SK-N-SH (cell line): ENCODE measurements at regions not wholly inside any gene's neighbourhood (a gene's known extent, or its start where the extent isn't known, plus 50 kb on each side); places are given as distances from the start of the nearest gene placed in this dataset.

ENCODE experiments used
- CTCF ChIA-PET: fragments of 300-600, 350-600 bp; formaldehyde crosslinking; extraction: SDS; loops from one replicate; lab custom pipeline; 2021; lab: Yijun Ruan, JAX
- POLR2A ChIA-PET: fragments of 350-600 bp; sonication (Branson Sonifier 250); formaldehyde crosslinking; extraction: SDS; loops from one replicate; lab custom pipeline; 2020; ENCODE audit warnings: antibody characterized with exemption, inconsistent platforms; lab: Yijun Ruan, JAX
- DNase-seq: peaks from one replicate; pipeline ENCODE4 v3.0.0; 2012
- H2AFZ ChIP-seq: fragments of 200-600 bp; sonication (generic); 2 replicates; pipeline ENCODE4 v1.8.1; 2016; ENCODE audit warnings: antibody characterized with exemption, mild to moderate bottlenecking, low read depth
- H3F3A ChIP-seq: fragments of 200-600 bp; sonication (generic); replicated peaks from 2 replicates; pipeline ENCODE3; 2016; ENCODE audit warnings: antibody characterized with exemption, mild to moderate bottlenecking; ENCODE audit not compliant: insufficient read depth
- H3K27ac ChIP-seq, 2 experiments: fragments of 200-500 bp in 1 of 2; fragments of 200-600 bp in 1 of 2; sonication (Bioruptor generic) in 1 of 2; sonication (generic), shearing (Covaris generic) in 1 of 2; 2 replicates each; pipeline versions ENCODE4 v1.5.1 to v1.6.1; 2014 to 2016; ENCODE audit warnings: low read depth in 2 of 2, inconsistent platforms in 1 of 2, low read length in 1 of 2, mild to moderate bottlenecking in 1 of 2, mixed read lengths in 1 of 2
- H3K27me3 ChIP-seq: fragments of 200-600 bp; sonication (generic), shearing (Covaris generic); 2 replicates; pipeline ENCODE4 v1.6.1; 2016; ENCODE audit warnings: mixed run types; ENCODE audit not compliant: insufficient read depth
- H3K36me3 ChIP-seq, 2 experiments: fragments of 200-500 bp in 1 of 2; fragments of 200-600 bp in 1 of 2; sonication (Bioruptor generic) in 1 of 2; sonication (generic) in 1 of 2; replicated peaks in 1 of 2; 2 replicates each; pipeline versions ENCODE3 to v1.5.1; 2014 to 2016; ENCODE audit warnings: low read length in 1 of 2, mild to moderate bottlenecking in 1 of 2; ENCODE audit not compliant: insufficient read depth in 2 of 2, control insufficient read depth in 1 of 2
- H3K4me1 ChIP-seq, 2 experiments: fragments of 200-500 bp in 1 of 2; fragments of 200-600 bp in 1 of 2; sonication (Bioruptor generic) in 1 of 2; sonication (generic), shearing (Covaris generic) in 1 of 2; 2 replicates each; pipeline versions ENCODE4 v1.5.1 to v1.6.1; 2014 to 2016; ENCODE audit warnings: low read depth in 1 of 2, low read length in 1 of 2, mixed run types in 1 of 2; ENCODE audit not compliant: insufficient read depth in 2 of 2, control insufficient read depth in 1 of 2
- H3K4me2 ChIP-seq: fragments of 200-600 bp; sonication (generic), shearing (Covaris generic); 2 replicates; pipeline ENCODE4 v1.6.1; 2017; ENCODE audit warnings: mixed run types
- H3K4me3 ChIP-seq, 2 experiments: fragments of 200-500 bp in 1 of 2; fragments of 200-600 bp in 1 of 2; sonication (Bioruptor generic) in 1 of 2; sonication (generic), shearing (Covaris generic) in 1 of 2; 2 replicates each; pipeline versions ENCODE4 v1.5.1 to v1.8.1; 2014 to 2016; ENCODE audit warnings: low read depth in 2 of 2, inconsistent platforms in 1 of 2, low read length in 1 of 2, mild to moderate bottlenecking in 1 of 2, mixed read lengths in 1 of 2, moderate library complexity in 1 of 2
- H3K79me2 ChIP-seq: fragments of 200-600 bp; sonication (generic); 2 replicates; pipeline ENCODE4 v1.8.1; 2017; ENCODE audit warnings: mild to moderate bottlenecking; ENCODE audit not compliant: insufficient read depth
- H3K9ac ChIP-seq: fragments of 200-600 bp; sonication (generic); 2 replicates; pipeline ENCODE4 v1.6.1; 2017; ENCODE audit warnings: mixed run types
- H3K9me2 ChIP-seq: fragments of 200-600 bp; sonication (generic); 2 replicates; pipeline ENCODE4 v1.6.1; 2017; ENCODE audit warnings: mixed run types
- H3K9me3 ChIP-seq: fragments of 200-600 bp; sonication (generic); 2 replicates; pipeline ENCODE4 v1.6.1; 2017; ENCODE audit warnings: mixed run types, mild to moderate bottlenecking, moderate library complexity
- H4K20me1 ChIP-seq: fragments of 200-600 bp; sonication (generic); 2 replicates; pipeline ENCODE4 v1.6.1; 2017; ENCODE audit warnings: mild to moderate bottlenecking, mixed run types; ENCODE audit not compliant: insufficient read depth
- CHD2 ChIP-seq: fragments of 150-350 bp; IDR thresholded peaks from 2 replicates; pipeline ENCODE4 v1.6.1; 2018; ENCODE audit warnings: low read length; ENCODE audit not compliant: partially characterized antibody
- CTCF ChIP-seq: fragments of 200-600 bp; sonication (generic); IDR thresholded peaks from 2 replicates; pipeline ENCODE4 v1.6.1; 2017; ENCODE audit warnings: antibody characterized with exemption, mild to moderate bottlenecking, moderate library complexity
- ELF1 ChIP-seq: IDR thresholded peaks from 2 replicates; pipeline ENCODE4 v1.4.0; 2012
- EP300 ChIP-seq, 2 experiments: IDR thresholded peaks; 2 replicates each; pipeline versions ENCODE4 v1.4.0 to v1.6.1; 2012; ENCODE audit warnings: borderline replicate concordance in 1 of 2, low read depth in 1 of 2, low read length in 1 of 2
- FOSL2 ChIP-seq: IDR thresholded peaks from 2 replicates; pipeline ENCODE4 v1.4.0; 2012; ENCODE audit warnings: low read depth, mild to moderate bottlenecking, moderate library complexity, borderline replicate concordance
- FOXJ3 ChIP-seq: sonication (generic); formaldehyde crosslinking; IDR thresholded peaks from 2 replicates; pipeline ENCODE4 v1.5.1; 2020; ENCODE audit warnings: mild to moderate bottlenecking, missing genetic modification reagents
- GATA2 ChIP-seq: sonication (generic); formaldehyde crosslinking; IDR thresholded peaks from 2 replicates; pipeline ENCODE4 v1.5.0; 2020; ENCODE audit warnings: mild to moderate bottlenecking, missing genetic modification reagents
- JUND ChIP-seq: IDR thresholded peaks from 2 replicates; pipeline ENCODE4 v1.4.0; 2012
- MXI1 ChIP-seq: IDR thresholded peaks from 2 replicates; pipeline ENCODE4 v1.6.1; 2012; ENCODE audit warnings: mild to moderate bottlenecking, low read depth, low read length, improper control_type of control experiment
- NRF1 ChIP-seq: IDR thresholded peaks from 2 replicates; pipeline ENCODE4 v1.6.1; 2012; ENCODE audit warnings: low read depth, mild to moderate bottlenecking, low read length
- RCOR1 ChIP-seq: fragments of 150-350 bp; IDR thresholded peaks from 2 replicates; pipeline ENCODE4 v1.6.1; 2017; ENCODE audit warnings: antibody characterized with exemption, low read length
- REST ChIP-seq: IDR thresholded peaks from 2 replicates; pipeline ENCODE4 v1.6.1; 2012; ENCODE audit warnings: mild to moderate bottlenecking, low read depth, low read length, moderate library complexity
- RFX5 ChIP-seq: IDR thresholded peaks from 2 replicates; pipeline ENCODE4 v1.6.1; 2012; ENCODE audit warnings: mild to moderate bottlenecking, improper control_type of control experiment, low read length
- RXRA ChIP-seq: IDR thresholded peaks from 2 replicates; pipeline ENCODE4 v1.4.0; 2012; ENCODE audit warnings: low read depth, mild to moderate bottlenecking, borderline replicate concordance
- SIN3A ChIP-seq: IDR thresholded peaks from 2 replicates; pipeline ENCODE4 v1.6.1; 2012; ENCODE audit warnings: low read depth, mild to moderate bottlenecking, low read length, moderate library complexity, borderline replicate concordance
- SMC3 ChIP-seq: IDR thresholded peaks from 2 replicates; pipeline ENCODE4 v1.6.1; 2012; ENCODE audit warnings: low read depth, low read length, improper control_type of control experiment
- TCF12 ChIP-seq: IDR thresholded peaks from 2 replicates; pipeline ENCODE4 v1.4.0; 2012
- USF2 ChIP-seq: fragments of 150-350 bp; IDR thresholded peaks from 2 replicates; pipeline ENCODE4 v1.6.1; 2017; ENCODE audit warnings: antibody characterized with exemption, low read length, low read depth, borderline replicate concordance
- YY1 ChIP-seq: IDR thresholded peaks from 2 replicates; pipeline ENCODE4 v1.4.0; 2012; ENCODE audit warnings: low read depth, mild to moderate bottlenecking
- WGBS: methylation state at CpG from one replicate; pipeline ENCODE4 v1.1.6; 2017; ENCODE audit warnings: low lambda C conversion rate; 5-methylcytosine and 5-hydroxymethylcytosine counted together
- TF ChIP-seq, protein P1 (sequence below): IDR thresholded peaks from 2 replicates; pipeline ENCODE4 v1.4.0; 2012; ENCODE audit warnings: low read depth, borderline replicate concordance
- TF ChIP-seq, protein P2 (sequence below): fragments of 150-350 bp; IDR thresholded peaks from 2 replicates; pipeline ENCODE4 v1.6.1; 2016; ENCODE audit warnings: mild to moderate bottlenecking, low read depth, low read length

GRCh38 chr7:45447296-45447695, 126.9 kb upstream of the ADCY1 start:
- no peak overlapping the region for H2AFZ ChIP-seq
- 0 out of 2 replicates have a peak, but pooled peaks cover 4% of the 10 kb centered on the region for H3K9me3 ChIP-seq
- H3K79me2 ChIP-seq: no peaks in the 10 kb centered on the region
- H3K36me3 ChIP-seq: no peaks in the 10 kb centered on the region
- H4K20me1 ChIP-seq: no peaks in the 10 kb centered on the region
- DNase-seq: no peak
- H3K27ac ChIP-seq: no peak overlapping the region
- CTCF ChIA-PET: interaction anchor here (1.2 to 2.9 kb wide), 2 partner anchors 11 to 312 kb away, joined by 3 to 14 read pairs; no protein-coding TSS in a partner anchor
- WGBS: 11% methylated on average over 1 of the region's 1 CpG
- POLR2A ChIA-PET: no interaction called here
- no peak for TF ChIP-seq TCF12
- no peak for TF ChIP-seq YY1
- no peak for TF ChIP-seq CTCF
- no peak for TF ChIP-seq RXRA
- no peak for TF ChIP-seq MXI1
- TF ChIP-seq USF2: no peak
- TF ChIP-seq RCOR1: no peak
- TF ChIP-seq SMC3: no peak
- H3F3A ChIP-seq: no peaks in the 10 kb centered on the region
- H3K9ac ChIP-seq: no peak overlapping the region
- H3K4me1 ChIP-seq: no peaks in the 10 kb centered on the region
- no peaks in the 10 kb centered on the region for H3K27me3 ChIP-seq
- no peak overlapping the region for H3K4me2 ChIP-seq
- no peak overlapping the region for H3K4me3 ChIP-seq
- H3K9me2 ChIP-seq: no peaks in the 10 kb centered on the region

- H3K79me2 ChIP-seq: no peaks in the 10 kb centered on the region
- no peak overlapping the region for H3K9ac ChIP-seq
- H3K36me3 ChIP-seq: no peaks in the 10 kb centered on the region
- H3K4me2 ChIP-seq: no peak overlapping the region
- ChIA-PET CTCF (no interaction called here), POLR2A (no interaction called here)
- no peaks in the 10 kb centered on the region for H3K27me3 ChIP-seq
- no peak for DNase-seq
- H3K4me3 ChIP-seq: no peak overlapping the region
- 29% methylated on average over 2 of the region's 2 CpGs for WGBS
- H4K20me1 ChIP-seq: no peaks in the 10 kb centered on the region
- H3K9me3 ChIP-seq: 0 out of 2 replicates have a peak, but pooled peaks cover 4% of the 10 kb centered on the region
- H3K27ac ChIP-seq: no peak overlapping the region
- H3K4me1 ChIP-seq: peaks cover 0 to 2% of the 10 kb centered on the region in 2 experiments; a peak in 2 of 4 replicates
- no peak overlapping the region for H2AFZ ChIP-seq
- 0 out of 2 replicates have a peak, but pooled peaks cover 4% of the 10 kb centered on the region for H3K9me2 ChIP-seq
- H3F3A ChIP-seq: no peaks in the 10 kb centered on the region
- TF ChIP-seq NRF1 (no peak), TCF12 (no peak), REST (no peak), JUND (no peak), ELF1 (no peak), FOXJ3 (no peak), SIN3A (no peak), CHD2 (no peak), EP300 (IDR thresholded peaks at IDR 0.05; ENCODE audit: borderline replicate concordance in 1 of 2, low read depth in 1 of 2, low read length in 1 of 2) (no peak), RFX5 (no peak), GATA2 (CRISPR knock-in tag) (no peak), FOSL2 (no peak)
- TF ChIP-seq, protein P1, sequence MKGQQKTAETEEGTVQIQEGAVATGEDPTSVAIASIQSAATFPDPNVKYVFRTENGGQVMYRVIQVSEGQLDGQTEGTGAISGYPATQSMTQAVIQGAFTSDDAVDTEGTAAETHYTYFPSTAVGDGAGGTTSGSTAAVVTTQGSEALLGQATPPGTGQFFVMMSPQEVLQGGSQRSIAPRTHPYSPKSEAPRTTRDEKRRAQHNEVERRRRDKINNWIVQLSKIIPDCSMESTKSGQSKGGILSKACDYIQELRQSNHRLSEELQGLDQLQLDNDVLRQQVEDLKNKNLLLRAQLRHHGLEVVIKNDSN: no peak
- TF ChIP-seq, protein P2, sequence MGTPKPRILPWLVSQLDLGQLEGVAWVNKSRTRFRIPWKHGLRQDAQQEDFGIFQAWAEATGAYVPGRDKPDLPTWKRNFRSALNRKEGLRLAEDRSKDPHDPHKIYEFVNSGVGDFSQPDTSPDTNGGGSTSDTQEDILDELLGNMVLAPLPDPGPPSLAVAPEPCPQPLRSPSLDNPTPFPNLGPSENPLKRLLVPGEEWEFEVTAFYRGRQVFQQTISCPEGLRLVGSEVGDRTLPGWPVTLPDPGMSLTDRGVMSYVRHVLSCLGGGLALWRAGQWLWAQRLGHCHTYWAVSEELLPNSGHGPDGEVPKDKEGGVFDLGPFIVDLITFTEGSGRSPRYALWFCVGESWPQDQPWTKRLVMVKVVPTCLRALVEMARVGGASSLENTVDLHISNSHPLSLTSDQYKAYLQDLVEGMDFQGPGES: no peak
These were observed 123.5 kb upstream of the ADCY1 start for GRCh38 chr7:45450571-45451204.
